H1 (cell line): ENCODE measurements at regions not wholly inside any gene's neighbourhood (a gene's known extent, or its start where the extent isn't known, plus 50 kb on each side); places are given as distances from the start of the nearest gene placed in this dataset.

Source experiments
- CREB1 ChIP-seq: IDR thresholded peaks from 2 replicates; pipeline ENCODE4 v1.6.1; 2012; ENCODE audit warnings: inconsistent platforms
- CTCF ChIP-seq, 3 experiments: IDR thresholded peaks; 1 replicate in 2 of 3; 2 replicates in 1 of 3; pipeline versions ENCODE4 v1.5.1 to v1.6.1; 2011; ENCODE audit warnings: low read length in 3 of 3, mild to moderate bottlenecking in 3 of 3, inconsistent platforms in 2 of 3, low read depth in 1 of 3, moderate library complexity in 1 of 3; ENCODE audit not compliant: insufficient read depth in 1 of 3; ENCODE audit errors: control extremely low read depth in 1 of 3
- HDAC6 ChIP-seq: IDR thresholded peaks from one replicate; pipeline ENCODE4 v1.7.1; 2012; ENCODE audit warnings: low read depth, mild to moderate bottlenecking, inconsistent platforms, low read length, moderate library complexity
- POLR2A ChIP-seq, 2 experiments: IDR thresholded peaks; 1 replicate in 1 of 2; 2 replicates in 1 of 2; pipeline ENCODE4 v1.6.1; 2011; ENCODE audit warnings: low read depth in 2 of 2, low read length in 2 of 2, mild to moderate bottlenecking in 2 of 2; ENCODE audit errors: control extremely low read depth in 1 of 2
- RAD21 ChIP-seq, 2 experiments: IDR thresholded peaks in 1 of 2; conservative IDR thresholded peaks in 1 of 2; 2 replicates each; pipeline ENCODE4 v1.6.1; 2011; ENCODE audit warnings: low read depth in 2 of 2, low read length in 2 of 2, improper control_type of control experiment in 1 of 2, inconsistent platforms in 1 of 2, mild to moderate bottlenecking in 1 of 2, moderate library complexity in 1 of 2
- SIN3A ChIP-seq, 2 experiments: IDR thresholded peaks in 1 of 2; conservative IDR thresholded peaks in 1 of 2; 2 replicates each; pipeline ENCODE4 v1.6.1; 2011 to 2012; ENCODE audit warnings: low read length in 2 of 2, improper control_type of control experiment in 1 of 2, low read depth in 1 of 2, mild to moderate bottlenecking in 1 of 2
- TAF7 ChIP-seq: optimal IDR thresholded peaks from 2 replicates; pipeline ENCODE3; 2011; ENCODE audit warnings: low read depth, mild to moderate bottlenecking, inconsistent platforms, low read length, moderate library complexity, borderline replicate concordance
- TBP ChIP-seq: IDR thresholded peaks from 2 replicates; pipeline ENCODE4 v1.6.1; 2011; ENCODE audit warnings: low read depth, low read length, improper control_type of control experiment
- TCF12 ChIP-seq: IDR thresholded peaks from 2 replicates; pipeline ENCODE4 v1.6.1; 2011; ENCODE audit warnings: low read depth, mild to moderate bottlenecking, low read length
- TEAD4 ChIP-seq: IDR thresholded peaks from 2 replicates; pipeline ENCODE4 v1.6.1; 2012; ENCODE audit warnings: low read depth, low read length, inconsistent platforms, mixed read lengths
- ZNF274 ChIP-seq: IDR thresholded peaks from 2 replicates; pipeline ENCODE4 v1.7.0; 2012; ENCODE audit warnings: low read length, borderline replicate concordance; ENCODE audit errors: extremely low read depth

- TF ChIP-seq CTCF (IDR thresholded peaks at IDR 0.05; ENCODE audit: control extremely low read depth in 1 of 3, insufficient read depth in 1 of 3, low read depth in 1 of 3, low read length in 3 of 3) = no peak
- no peak for TF ChIP-seq TCF12
- TF ChIP-seq HDAC6 = no peak
- no peak for TF ChIP-seq TAF7
- TF ChIP-seq TBP = no peak
- no peak for TF ChIP-seq TEAD4
- no peak for TF ChIP-seq SIN3A (conservative IDR thresholded peaks at IDR 0.05 in 1 of 2, IDR thresholded peaks at IDR 0.05 in 1 of 2; ENCODE audit: low read depth in 1 of 2, low read length in 2 of 2)
- no peak for TF ChIP-seq CREB1
- TF ChIP-seq ZNF274 = no peak
- TF ChIP-seq RAD21 (IDR thresholded peaks at IDR 0.05 in 1 of 2, conservative IDR thresholded peaks at IDR 0.05 in 1 of 2; ENCODE audit: low read depth in 2 of 2, low read length in 2 of 2) = no peak
- TF ChIP-seq POLR2A (IDR thresholded peaks at IDR 0.05; ENCODE audit: control extremely low read depth in 1 of 2, low read depth in 2 of 2, low read length in 2 of 2) = no peak
Measured at GRCh38 chrX:6685489-6685888, 150.6 kb upstream of the VCX3A start.
